ENCODE measurements at regions not wholly inside any gene's neighbourhood (a gene's known extent, or its start where the extent isn't known, plus 50 kb on each side); places are given as distances from the start of the nearest gene placed in this dataset.

- TF ChIP-seq CTCF (IDR thresholded peaks at IDR 0.05; ENCODE audit: low read depth, low read length) (no peak), EZH2phosphoT487 (IDR thresholded peaks at IDR 0.05; ENCODE audit: low read depth) (no peak)
Measured at GRCh38 chr2:2919574-2920365, 457.8 kb downstream of the EIPR1 start.
